Skin epidermis (tissue), 12 donors: ENCODE measurements at regions not wholly inside any gene's neighbourhood (a gene's known extent, or its start where the extent isn't known, plus 50 kb on each side); places are given as distances from the start of the nearest gene placed in this dataset.

ENCODE experiments used
- H3K27ac ChIP-seq, 21 experiments: fragments of 200-600 bp; sonication (generic) in 11 of 21; one replicate each; pipeline ENCODE4 v1.5.0; 2020; ENCODE audit warnings: mild to moderate bottlenecking in 3 of 21, inconsistent platforms in 2 of 21, moderate library complexity in 2 of 21
- H3K4me3 ChIP-seq, 7 experiments: fragments of 200-600 bp; sonication (generic) in 2 of 7; one replicate each; pipeline ENCODE4 v1.5.0; 2020; ENCODE audit warnings: inconsistent platforms in 2 of 7, mild to moderate bottlenecking in 2 of 7, moderate library complexity in 1 of 7

DNA sequence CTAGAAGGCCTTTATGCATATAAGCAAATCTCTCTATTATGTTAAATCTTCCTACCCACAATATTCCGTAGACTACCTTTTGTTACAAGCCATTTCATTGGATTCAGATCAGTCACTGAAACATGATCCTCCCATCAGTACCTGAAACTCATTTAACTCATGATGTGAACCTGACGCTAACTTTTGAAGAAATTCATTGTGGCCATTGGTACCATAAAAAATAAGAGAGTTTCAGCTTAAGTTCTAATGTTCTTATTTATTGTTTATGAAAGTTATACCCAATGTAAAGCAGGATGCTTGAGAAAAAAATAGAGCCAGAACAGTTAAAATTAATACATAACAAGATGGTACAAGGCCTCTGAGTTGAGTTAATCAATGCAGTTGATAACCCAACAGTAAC, 439.6 kb downstream of the KCNJ2 start:
- Histone ChIP-seq H3K27ac (no peak overlapping the region), H3K4me3 (no peak overlapping the region)

DNA sequence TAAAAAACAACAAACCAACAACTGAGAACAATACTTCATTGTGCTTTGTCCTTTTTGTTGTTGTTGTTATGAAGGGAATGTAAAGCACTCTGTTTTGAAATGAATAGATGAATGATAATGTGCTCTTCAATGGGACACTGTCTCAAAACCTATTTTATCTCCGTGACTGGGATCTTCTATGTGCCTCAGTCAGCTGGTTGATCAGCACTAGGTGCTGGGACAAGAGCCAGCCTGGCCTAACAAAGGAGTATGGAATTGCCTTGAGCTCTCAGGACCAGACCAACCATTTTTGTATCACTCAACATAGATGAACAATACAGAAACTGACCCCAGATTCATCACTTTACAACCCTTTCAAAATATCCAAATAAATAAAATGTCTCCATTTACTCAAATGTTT, 440.2 kb downstream of the KCNJ2 start:
- no peak overlapping the region for H3K4me3 ChIP-seq
- no peak overlapping the region for H3K27ac ChIP-seq

DNA sequence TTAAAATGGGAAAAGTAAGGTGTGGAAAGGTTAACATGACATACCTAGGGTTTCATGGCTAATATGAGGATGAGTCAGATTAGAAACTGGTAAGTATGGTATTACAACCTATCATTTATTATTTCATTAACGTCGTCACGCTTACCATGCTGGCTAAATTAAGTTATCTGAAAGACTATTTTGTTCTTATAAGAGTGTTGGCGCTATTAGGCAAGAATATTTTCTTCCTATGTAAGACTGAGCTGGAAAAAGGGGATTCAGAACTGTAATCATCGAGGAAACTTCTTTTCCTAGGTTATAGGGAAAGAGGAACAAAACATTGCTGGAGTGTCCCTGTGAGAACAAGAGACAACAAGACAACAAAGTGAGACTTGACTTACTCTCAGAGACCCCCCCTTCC, 440.8 kb downstream of the KCNJ2 start:
- H3K4me3 ChIP-seq = no peak overlapping the region
- no peak overlapping the region for H3K27ac ChIP-seq

DNA sequence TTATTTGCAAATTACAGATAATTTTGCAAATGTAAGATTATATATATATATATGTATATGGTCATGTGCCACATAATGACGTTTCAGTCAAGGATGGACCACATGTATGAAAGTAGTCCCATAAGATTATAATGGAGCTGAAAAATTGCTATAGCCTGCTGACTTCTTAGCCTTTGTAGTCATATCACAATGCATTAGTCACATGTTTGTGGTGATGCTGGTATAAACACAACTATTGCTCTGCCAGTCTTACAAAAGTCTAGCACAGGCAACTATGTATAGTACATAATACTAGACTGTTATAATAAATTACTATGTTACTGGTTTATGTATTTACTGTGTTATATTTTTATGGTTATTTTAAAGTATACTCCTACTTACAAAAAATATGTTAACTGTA, 444.3 kb downstream of the KCNJ2 start:
- H3K4me3 ChIP-seq = no peak overlapping the region
- H3K27ac ChIP-seq = no peak overlapping the region

DNA sequence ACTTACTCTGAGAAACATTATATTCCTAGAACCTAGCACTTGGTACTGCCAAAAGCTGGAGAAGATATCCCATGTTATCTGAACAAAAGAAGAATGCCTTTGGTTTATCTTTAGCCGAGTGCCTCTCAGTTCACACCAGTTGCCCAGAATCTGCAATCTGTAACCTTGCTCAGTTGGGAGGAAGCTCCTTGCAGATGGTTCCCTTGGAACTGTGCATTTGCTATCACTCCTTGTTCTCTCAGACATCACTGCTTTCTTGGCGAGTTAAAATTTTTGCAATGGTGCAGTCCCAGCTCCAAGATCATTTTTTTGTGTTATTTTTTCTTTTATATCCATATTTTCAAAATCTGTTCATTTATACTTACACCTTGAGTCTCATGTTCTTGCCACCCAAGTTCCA, 446.5 kb downstream of the KCNJ2 start:
- H3K27ac ChIP-seq = no peak overlapping the region
- no peak overlapping the region for H3K4me3 ChIP-seq

DNA sequence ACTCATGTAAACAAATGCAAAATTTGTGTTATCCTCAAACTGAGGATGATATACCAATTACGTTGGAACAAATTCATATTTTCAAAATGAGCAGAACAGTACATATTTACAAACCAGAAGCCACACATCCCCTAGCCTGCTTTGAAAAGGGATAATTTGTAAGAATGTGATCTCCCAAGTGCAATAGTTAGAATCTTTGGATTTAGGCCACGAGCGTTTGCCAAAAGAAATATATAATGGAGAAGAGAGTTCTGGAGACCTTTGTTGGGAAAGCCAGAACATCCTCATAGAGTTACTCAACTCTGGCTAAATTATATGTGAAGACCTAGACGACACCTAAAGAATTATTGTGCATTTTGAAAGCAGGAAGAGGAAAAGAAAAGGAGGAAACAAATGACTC, 449.3 kb downstream of the KCNJ2 start:
- H3K27ac ChIP-seq = no peak overlapping the region
- no peak overlapping the region for H3K4me3 ChIP-seq

DNA sequence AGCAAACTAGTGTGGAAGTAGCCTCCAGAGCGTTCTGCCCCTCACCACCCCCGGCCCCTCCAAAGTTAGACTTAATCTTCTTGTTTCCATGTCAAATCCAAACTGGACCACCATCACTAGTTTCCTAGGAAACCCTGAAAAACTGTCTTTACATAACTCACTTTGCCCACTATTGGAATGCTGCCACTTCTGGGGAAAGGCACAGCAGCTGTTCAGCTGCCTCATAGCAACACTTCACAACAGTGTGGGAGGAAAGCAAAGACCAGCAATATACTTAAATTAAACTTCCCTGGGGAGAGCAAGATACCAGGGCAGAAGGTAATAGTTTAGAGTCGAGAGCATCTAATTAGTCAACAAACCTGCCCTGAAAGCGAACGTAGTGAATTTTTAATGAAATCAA, 452.2 kb downstream of the KCNJ2 start:
- H3K27ac ChIP-seq = no peak overlapping the region
- no peak overlapping the region for H3K4me3 ChIP-seq

DNA sequence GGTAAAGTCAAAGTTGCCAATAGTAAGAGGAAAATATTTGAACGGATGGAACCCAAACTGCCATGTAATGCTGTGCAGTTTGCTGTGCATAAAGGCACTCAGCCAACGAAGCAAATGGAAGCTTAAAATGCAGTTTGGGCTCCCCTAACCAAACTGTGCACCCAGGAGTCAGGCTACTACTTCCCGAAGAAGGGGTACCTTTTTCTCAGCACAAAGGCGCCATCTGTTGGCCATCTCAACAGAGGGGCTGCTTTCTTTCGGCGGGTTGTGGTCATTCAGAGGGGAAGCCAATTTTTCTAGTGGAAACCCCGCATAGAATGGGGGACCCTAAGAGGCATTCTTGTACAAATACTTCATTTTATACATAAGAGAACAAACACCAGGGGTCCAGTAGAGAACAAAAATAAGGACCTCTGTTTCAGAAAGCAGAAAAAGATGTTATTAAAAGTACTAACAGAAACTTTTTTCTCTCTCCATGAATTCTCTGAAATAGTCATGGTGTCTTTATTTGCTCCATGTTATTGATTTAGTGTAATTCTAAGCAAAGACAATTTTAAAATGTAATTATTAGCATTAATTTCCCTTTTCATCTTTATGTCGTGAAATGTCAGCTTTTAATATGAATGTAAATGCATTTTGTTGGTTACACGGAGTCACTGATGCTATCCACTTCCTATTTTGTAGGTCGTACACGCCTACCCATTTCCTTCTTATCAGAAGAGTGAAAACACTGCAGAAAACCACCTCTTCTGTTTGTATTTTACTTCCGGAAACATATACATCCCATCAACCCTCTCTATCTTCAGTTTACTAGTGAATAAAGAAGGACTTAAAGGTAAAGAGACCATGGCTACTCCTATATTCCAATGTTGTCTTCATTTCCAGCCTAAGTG, 453.3 kb downstream of the KCNJ2 start:
- H3K27ac ChIP-seq = no peak overlapping the region
- no peak overlapping the region for H3K4me3 ChIP-seq

DNA sequence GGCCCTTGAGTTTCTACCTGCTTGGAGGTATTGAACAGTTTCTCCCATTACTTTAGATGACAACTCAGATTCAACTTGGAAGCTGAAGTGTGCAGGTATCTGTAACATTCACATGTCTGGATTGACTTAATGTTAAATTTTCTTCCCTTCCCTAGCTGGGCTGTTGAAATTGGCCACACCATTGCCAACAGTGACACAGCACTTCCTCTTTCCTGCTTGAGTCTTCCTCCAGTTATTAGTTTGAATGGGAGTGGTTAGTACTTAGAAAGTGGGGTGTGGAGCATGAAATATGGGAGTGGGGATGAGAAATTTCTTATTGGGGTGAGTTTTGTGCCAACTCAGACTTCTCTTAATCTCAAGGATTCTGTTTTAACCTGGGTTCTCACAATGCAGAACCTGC, 454.9 kb downstream of the KCNJ2 start:
- no peak overlapping the region for H3K27ac ChIP-seq
- H3K4me3 ChIP-seq = no peak overlapping the region

DNA sequence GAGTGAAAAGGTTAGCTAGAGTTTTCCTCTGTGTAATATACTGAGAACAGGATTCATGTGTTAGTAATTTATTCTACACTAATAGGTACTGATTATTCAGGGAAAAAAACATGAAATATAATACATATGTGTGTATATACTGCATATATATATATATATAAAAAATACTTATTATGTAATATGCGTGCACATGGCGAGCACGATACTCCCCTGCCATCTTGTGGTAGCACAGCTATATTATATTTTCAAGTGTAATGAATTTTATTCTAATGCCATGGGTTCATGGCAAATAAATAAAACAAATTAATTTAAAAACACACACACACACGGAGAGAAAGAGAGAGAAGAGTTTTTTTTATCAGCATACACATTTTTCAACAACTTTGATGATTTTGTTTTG, 460.6 kb downstream of the KCNJ2 start:
- Histone ChIP-seq H3K27ac (no peak overlapping the region), H3K4me3 (no peak overlapping the region)

DNA sequence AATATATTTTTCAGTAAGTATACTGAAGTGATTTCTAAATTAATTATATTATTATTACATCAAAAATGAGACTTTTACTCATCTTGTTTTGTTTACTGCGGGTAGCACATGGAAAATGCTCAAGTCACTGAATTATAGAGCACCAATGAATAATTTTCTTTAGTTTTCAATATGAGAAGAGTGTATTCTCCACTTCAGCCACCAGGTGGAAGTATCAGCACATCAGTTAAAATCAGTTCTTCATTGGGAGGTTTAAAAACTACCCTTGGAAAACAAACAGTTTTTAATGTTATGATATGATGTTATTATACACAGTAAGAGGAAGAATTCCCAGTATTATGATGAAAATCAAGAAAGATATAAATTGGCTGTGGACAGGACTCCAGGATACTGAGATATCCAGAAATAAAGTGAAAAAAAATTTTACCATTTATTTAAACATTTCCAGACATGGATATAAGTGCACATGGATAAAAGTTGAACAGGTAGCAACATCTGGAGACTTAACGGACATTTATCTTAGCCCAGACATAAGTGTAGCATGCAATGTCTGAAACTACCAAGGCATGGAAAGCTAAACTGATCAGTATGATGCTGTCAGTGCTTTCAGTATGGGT, 467.3 kb downstream of the KCNJ2 start:
- Histone ChIP-seq H3K27ac (no peak overlapping the region), H3K4me3 (no peak overlapping the region)

DNA sequence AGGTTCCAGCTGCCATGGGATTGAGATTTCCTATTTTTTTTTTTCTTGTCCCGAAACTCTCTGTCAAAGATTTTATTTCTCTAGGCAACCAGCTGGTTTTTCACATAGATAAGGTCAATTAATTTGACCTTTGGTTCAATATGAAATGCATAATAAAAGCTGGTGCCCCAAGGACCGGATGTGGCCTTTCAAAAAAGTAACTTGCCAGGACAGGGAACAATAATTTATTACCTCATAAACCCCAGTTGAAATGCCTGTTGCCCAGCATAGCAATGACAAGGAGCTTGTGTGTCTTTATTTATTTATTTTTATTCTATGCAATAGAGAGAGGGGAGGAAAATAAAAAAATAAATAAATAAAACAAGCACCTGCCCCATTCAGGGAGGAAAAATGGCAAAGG, 472.7 kb downstream of the KCNJ2 start:
- no peak overlapping the region for H3K4me3 ChIP-seq
- no peak overlapping the region for H3K27ac ChIP-seq

DNA sequence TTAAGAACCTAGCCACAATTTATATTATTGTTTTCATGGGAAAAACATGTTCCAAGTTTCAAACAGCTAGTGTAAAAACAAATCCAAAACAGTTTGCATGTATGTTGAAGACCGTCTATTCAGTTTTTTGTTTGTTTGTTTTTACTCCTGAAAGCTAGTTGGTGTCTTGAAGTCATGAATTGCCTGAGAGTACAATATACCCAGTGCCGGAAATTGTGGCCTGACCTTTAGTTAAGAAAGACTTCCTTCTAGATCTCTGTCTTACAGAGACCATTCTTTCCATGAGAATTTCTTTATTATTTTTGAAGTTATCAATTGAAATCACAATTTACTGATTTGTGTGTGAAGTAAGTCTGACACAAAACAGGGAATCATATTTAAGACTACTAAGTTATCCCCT, 474.8 kb downstream of the KCNJ2 start:
- no peak overlapping the region for H3K4me3 ChIP-seq
- H3K27ac ChIP-seq = no peak overlapping the region

DNA sequence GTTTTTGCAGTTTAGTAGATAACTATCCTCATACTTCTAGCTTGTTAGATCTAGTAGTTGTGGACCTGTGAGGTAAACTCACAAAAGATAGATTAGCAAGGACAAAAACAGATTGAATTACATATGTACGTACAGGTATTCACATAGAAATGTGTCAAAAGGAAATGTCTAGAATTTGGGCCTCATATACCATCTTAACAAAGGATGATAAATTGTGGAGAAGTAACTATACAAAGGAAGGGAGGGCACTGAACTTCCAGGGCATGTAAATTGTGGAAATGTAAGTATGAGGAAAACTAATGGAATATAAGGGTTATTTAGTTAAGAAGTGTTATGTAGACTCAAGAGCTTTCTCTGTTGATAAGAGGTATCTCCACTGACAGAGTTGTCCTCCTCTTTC, 477.3 kb downstream of the KCNJ2 start:
- Histone ChIP-seq H3K4me3 (no peak overlapping the region), H3K27ac (no peak overlapping the region)

DNA sequence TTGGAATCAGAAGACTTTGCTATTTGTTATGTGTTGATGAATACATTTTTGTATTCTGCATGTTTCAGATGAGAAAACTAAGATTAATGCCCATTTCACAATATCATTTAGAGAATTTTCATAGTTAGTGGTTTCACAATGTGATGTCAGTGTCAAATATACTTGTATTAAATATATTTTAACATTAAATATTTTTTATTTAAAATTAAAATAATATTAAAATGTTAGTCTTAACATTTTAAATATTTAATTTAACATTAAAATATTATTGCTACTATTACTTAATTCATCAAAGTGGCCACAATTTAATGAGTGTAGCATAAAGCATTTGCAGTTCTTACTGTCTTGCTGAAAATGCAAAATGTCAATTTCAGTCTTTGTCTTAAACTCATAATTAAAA, 478.8 kb downstream of the KCNJ2 start:
- H3K27ac ChIP-seq = no peak overlapping the region

DNA sequence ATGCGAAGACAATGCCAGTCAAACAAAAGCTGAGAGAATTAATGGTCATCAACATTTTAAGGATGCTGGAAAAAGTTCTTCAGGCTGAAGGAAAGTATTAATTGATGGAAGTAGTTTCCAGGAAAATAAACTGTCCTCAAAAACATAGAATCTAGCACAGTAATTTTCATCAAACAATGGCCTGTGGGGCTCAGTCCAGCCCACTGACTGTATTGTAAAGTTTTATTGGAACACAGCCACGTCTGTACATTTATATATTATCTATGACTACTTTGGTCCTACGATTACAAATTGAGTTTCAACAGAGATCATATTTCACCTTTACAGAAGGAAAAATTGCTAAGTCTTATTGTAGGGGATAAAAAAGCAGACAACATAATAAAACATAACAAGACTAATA, 484.5 kb downstream of the KCNJ2 start:
- Histone ChIP-seq H3K27ac (no peak overlapping the region), H3K4me3 (no peak overlapping the region)

More for the DNA sequence above, 478.8 kb downstream of the KCNJ2 start:
- H3K4me3 ChIP-seq = no peak overlapping the region

DNA sequence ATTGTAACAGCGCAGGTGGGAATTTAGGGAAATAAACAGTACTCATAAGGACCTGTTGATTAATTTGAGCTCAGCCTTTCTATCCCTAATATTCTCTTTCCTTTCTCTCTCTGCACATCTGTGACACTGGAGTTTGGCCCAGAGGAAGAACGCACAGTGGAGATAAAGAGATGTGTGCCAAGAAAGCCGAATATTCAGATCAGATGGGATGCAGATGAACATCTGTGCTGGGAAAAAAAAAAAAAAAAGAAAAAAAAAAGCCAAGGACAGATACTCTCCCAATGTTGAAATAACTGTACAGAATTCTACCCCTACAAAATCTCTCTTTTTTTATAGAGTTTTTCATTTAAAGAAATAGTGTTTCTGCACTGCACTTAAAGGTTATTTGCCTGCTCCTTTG, 485.4 kb downstream of the KCNJ2 start:
- no peak overlapping the region for H3K27ac ChIP-seq
- H3K4me3 ChIP-seq = no peak overlapping the region

DNA sequence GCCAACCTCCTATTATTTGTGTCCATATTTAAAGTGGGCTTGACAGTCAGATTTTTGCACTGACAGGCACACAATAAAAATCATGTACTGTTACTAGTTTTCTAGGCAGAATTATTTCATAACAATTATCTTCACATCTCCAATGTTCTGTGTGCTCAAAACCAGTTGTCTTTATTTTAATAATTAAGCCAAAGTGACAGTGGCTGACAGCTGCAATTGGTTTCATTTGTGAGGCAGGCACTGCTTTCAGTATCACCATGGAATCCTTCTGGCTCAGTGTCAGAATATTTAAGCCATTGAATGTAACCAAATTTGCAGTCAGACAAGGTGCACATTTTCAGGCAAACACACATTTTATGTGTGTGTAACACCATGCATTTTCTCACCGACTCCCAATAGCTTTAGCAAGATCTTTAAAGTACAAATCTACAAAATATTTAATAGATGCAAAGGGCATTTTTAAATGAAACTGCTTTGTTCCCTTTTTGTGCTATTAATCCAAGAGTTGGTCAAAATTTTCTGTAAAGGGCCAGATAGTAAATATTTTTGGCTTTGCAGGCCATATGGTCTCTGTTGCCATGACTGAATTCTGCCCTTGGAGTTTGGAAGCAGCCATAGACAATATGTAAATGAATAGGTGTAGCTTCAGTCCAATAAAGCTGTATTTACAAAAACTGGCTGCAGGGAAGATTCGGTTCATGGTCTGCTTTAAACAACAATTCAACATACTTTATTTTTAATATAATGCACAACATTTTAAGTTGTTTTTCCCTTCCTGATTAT, 486.0 kb downstream of the KCNJ2 start:
- H3K27ac ChIP-seq = no peak overlapping the region
- H3K4me3 ChIP-seq = no peak overlapping the region

DNA sequence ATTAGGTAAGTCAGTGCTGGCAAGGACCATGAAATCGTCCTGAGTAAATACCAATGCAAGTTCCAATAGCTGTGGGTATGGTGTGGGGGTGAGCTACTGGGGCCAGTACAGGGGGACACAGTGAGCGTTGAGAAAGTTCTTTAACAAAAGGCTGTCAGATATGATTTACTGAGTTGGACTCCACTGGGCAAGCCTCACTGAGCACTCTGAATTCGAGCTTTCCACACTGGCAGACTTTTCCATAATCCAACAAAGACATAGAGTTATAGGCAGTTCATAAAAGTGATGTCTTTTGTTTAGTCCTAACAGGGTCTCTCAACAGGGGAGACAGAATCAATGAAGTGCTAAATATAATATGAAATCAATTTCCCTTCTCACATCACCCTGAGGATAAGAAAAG, 489.0 kb downstream of the KCNJ2 start:
- H3K27ac ChIP-seq = no peak overlapping the region
- H3K4me3 ChIP-seq = no peak overlapping the region

DNA sequence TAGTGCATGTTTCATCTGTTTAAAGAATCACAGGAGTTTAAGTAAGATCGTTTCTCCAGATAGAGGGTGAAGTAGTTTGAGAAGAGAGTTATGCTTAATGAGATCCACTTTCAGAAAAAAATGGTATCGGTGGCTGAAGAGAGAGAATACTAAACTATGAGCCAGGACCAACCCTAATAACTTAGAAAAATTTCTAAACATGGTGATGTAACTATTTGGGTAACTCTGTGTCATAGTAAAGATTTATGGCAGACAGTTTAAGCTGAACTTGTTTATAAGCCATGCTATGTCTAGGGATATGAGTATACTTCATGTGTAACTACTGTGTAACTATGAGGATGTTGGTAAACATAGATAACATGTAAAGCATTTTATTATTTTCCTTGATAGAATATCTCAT, 489.5 kb downstream of the KCNJ2 start:
- H3K27ac ChIP-seq = no peak overlapping the region
- no peak overlapping the region for H3K4me3 ChIP-seq
